GM13977 (cell line): ENCODE measurements at regions not wholly inside any gene's neighbourhood (a gene's known extent, or its start where the extent isn't known, plus 50 kb on each side); places are given as distances from the start of the nearest gene placed in this dataset.

Experiments
- DNase-seq: peaks from one replicate; pipeline ENCODE4 v3.0.0; 2012; ENCODE audit warnings: low spot score
- CTCF ChIP-seq: IDR thresholded peaks from 2 replicates; pipeline ENCODE4 v1.5.1; 2012; ENCODE audit warnings: mild to moderate bottlenecking, control low read depth; ENCODE audit not compliant: insufficient read depth; ENCODE audit errors: extremely low read depth, missing control alignments
- in situ Hi-C: fragments of 300-500 bp; cut with MboI; formaldehyde crosslinking; loops from one replicate; pipeline ENCODE4 v1.12.0; 2022; ENCODE audit warnings: low sequenced_read_pairs, low pct_unique_long_range_greater_than_20kb, mixed read lengths, inconsistent platforms; ENCODE audit not compliant: unreplicated experiment

GRCh38 chr5:117094114-117094815 is 519.6 kb upstream of the SEMA6A start:
- TF ChIP-seq CTCF: no peak
- in situ Hi-C loops: no loop called here
- DNase-seq: no peak

GRCh38 chr5:117093653-117094052 is 519.0 kb upstream of the SEMA6A start:
- in situ Hi-C loops: no loop called here

GRCh38 chr5:117089001-117089400 is 514.4 kb upstream of the SEMA6A start:
- TF ChIP-seq CTCF: no peak
- DNase-seq: no peak
- in situ Hi-C loops: no loop called here

More at GRCh38 chr5:117093653-117094052, 519.0 kb upstream of the SEMA6A start:
- no peak for DNase-seq
- no peak for TF ChIP-seq CTCF

GRCh38 chr5:117088176-117088575 is 513.6 kb upstream of the SEMA6A start:
- in situ Hi-C loops: no loop called here
- no peak for TF ChIP-seq CTCF
- DNase-seq: no peak

- no peak for DNase-seq
- in situ Hi-C loops: no loop called here
- TF ChIP-seq CTCF: no peak
These were observed 509.4 kb upstream of the SEMA6A start for GRCh38 chr5:117084067-117084466.

- no peak for TF ChIP-seq CTCF
- no peak for DNase-seq
- in situ Hi-C loops: no loop called here
These were observed 508.4 kb upstream of the SEMA6A start for GRCh38 chr5:117082977-117083376.
